GM23338 (cell line): ENCODE measurements at regions not wholly inside any gene's neighbourhood (a gene's known extent, or its start where the extent isn't known, plus 50 kb on each side); places are given as distances from the start of the nearest gene placed in this dataset.

Experiments
- ATAC-seq: fragments of 200-7000 bp; cut with Tn5 transposase; 3 replicates; pipeline ENCODE4 v1.9.1; 2020
- DNase-seq: peaks from one replicate; pipeline ENCODE4 v3.0.0-alpha.2; 2015; ENCODE audit warnings: low spot score
- H2AFZ ChIP-seq: fragments of 200-600 bp; sonication (generic); 2 replicates; pipeline ENCODE4 v1.8.0; 2016; ENCODE audit warnings: antibody characterized with exemption, mild to moderate bottlenecking, moderate library complexity
- H3F3A ChIP-seq: fragments of 200-600 bp; sonication (generic); replicated peaks from 2 replicates; pipeline ENCODE4 v1.8.0; 2017; ENCODE audit warnings: antibody characterized with exemption, mixed run types, low read depth
- H3K27ac ChIP-seq: fragments of 200-600 bp; sonication (generic); 2 replicates; pipeline ENCODE4 v1.6.1; 2016; ENCODE audit warnings: low read depth
- H3K27me3 ChIP-seq: fragments of 200-600 bp; sonication (generic); 2 replicates; pipeline ENCODE4 v1.8.0; 2016; ENCODE audit warnings: mild to moderate bottlenecking, mixed run types, moderate library complexity; ENCODE audit not compliant: insufficient read depth
- H3K36me3 ChIP-seq: fragments of 200-600 bp; sonication (generic); 2 replicates; pipeline ENCODE4 v1.8.0; 2016; ENCODE audit warnings: mild to moderate bottlenecking; ENCODE audit not compliant: insufficient read depth
- H3K4me1 ChIP-seq: fragments of 200-600 bp; sonication (generic); 2 replicates; pipeline ENCODE4 v1.8.0; 2016; ENCODE audit warnings: mild to moderate bottlenecking, moderate library complexity; ENCODE audit not compliant: insufficient read depth
- H3K4me2 ChIP-seq: fragments of 200-600 bp; sonication (generic); 2 replicates; pipeline ENCODE4 v1.7.1; 2017; ENCODE audit warnings: mixed run types
- H3K4me3 ChIP-seq: fragments of 200-600 bp; sonication (generic); 2 replicates; pipeline ENCODE4 v1.6.1; 2016; ENCODE audit warnings: mixed run types
- H3K79me2 ChIP-seq: fragments of 200-600 bp; sonication (generic); replicated peaks from 2 replicates; pipeline ENCODE4 v1.8.0; 2017; ENCODE audit warnings: mild to moderate bottlenecking; ENCODE audit not compliant: insufficient read depth
- H3K9me2 ChIP-seq: fragments of 200-600 bp; sonication (generic); 2 replicates; pipeline ENCODE4 v1.8.0; 2017; ENCODE audit not compliant: insufficient read depth
- H4K20me1 ChIP-seq: fragments of 200-600 bp; sonication (generic); replicated peaks from 2 replicates; pipeline ENCODE4 v1.8.0; 2017; ENCODE audit warnings: mild to moderate bottlenecking; ENCODE audit not compliant: insufficient read depth
- H3K27ac Mint-ChIP-seq: 2 replicates; pipeline ENCODE4 v1.8.0; 2020; ENCODE audit warnings: inconsistent platforms, mild to moderate bottlenecking, moderate library complexity, mixed read lengths
- H3K27me3 Mint-ChIP-seq: 3 replicates; pipeline ENCODE4 v1.8.0; 2022; ENCODE audit warnings: low read depth, mild to moderate bottlenecking, moderate library complexity, mixed read lengths, inconsistent platforms; ENCODE audit not compliant: insufficient read depth, poor library complexity
- H3K36me3 Mint-ChIP-seq: 3 replicates; pipeline ENCODE4 v1.8.0; 2021; ENCODE audit warnings: low read depth, mild to moderate bottlenecking, inconsistent platforms, moderate library complexity, mixed read lengths
- H3K4me1 Mint-ChIP-seq: 3 replicates; pipeline ENCODE4 v1.8.0; 2020; ENCODE audit warnings: mild to moderate bottlenecking, inconsistent platforms, mixed read lengths
- H3K4me3 Mint-ChIP-seq: 3 replicates; pipeline ENCODE4 v1.8.0; 2021; ENCODE audit warnings: moderate library complexity, mild to moderate bottlenecking, inconsistent platforms, mixed read lengths
- H3K9me3 Mint-ChIP-seq: 3 replicates; pipeline ENCODE4 v1.8.0; 2020; ENCODE audit warnings: moderate library complexity, mild to moderate bottlenecking, inconsistent platforms, mixed read lengths
- CREB1 ChIP-seq: fragments of 250-450 bp; sonication (Bioruptor Pico); IDR thresholded peaks from 2 replicates; pipeline ENCODE4 v1.5.0; 2020; ENCODE audit warnings: low read depth, mild to moderate bottlenecking, moderate library complexity
- CTCF ChIP-seq, 2 experiments: fragments of 200-600 bp in 1 of 2; sonication (generic) in 1 of 2; conservative IDR thresholded peaks; 2 replicates each; pipeline versions ENCODE4 v1.5.1 to v1.6.1; 2016 to 2017; ENCODE audit warnings: antibody characterized with exemption in 2 of 2, low read depth in 2 of 2, mild to moderate bottlenecking in 2 of 2, moderate library complexity in 1 of 2
- ETS1 ChIP-seq: IDR thresholded peaks from 2 replicates; pipeline ENCODE4 v1.6.1; 2016; ENCODE audit warnings: antibody characterized with exemption
- EZH2 ChIP-seq: fragments of 200-600 bp; sonication (generic); IDR thresholded peaks from one replicate; pipeline ENCODE4 v1.8.0; 2017; ENCODE audit warnings: antibody characterized with exemption, mild to moderate bottlenecking, low read depth; ENCODE audit not compliant: unreplicated experiment
- EZH2phosphoT487 ChIP-seq: fragments of 200-600 bp; sonication (generic); IDR thresholded peaks from one replicate; pipeline ENCODE4 v1.8.1; 2018; ENCODE audit warnings: antibody characterized with exemption; ENCODE audit not compliant: unreplicated experiment
- JUNB ChIP-seq: IDR thresholded peaks from one replicate; pipeline ENCODE4 v1.6.1; 2016; ENCODE audit warnings: antibody characterized with exemption; ENCODE audit not compliant: unreplicated experiment
- NANOG ChIP-seq: IDR thresholded peaks from 2 replicates; pipeline ENCODE4 v1.6.1; 2016; ENCODE audit warnings: antibody characterized with exemption, borderline replicate concordance
- POLR2AphosphoS5 ChIP-seq: IDR thresholded peaks from 2 replicates; pipeline ENCODE4 v1.6.1; 2016; ENCODE audit warnings: antibody characterized with exemption, low read depth
- REST ChIP-seq: IDR thresholded peaks from one replicate; pipeline ENCODE4 v1.6.1; 2018; ENCODE audit warnings: antibody characterized with exemption; ENCODE audit not compliant: unreplicated experiment
- STAT1 ChIP-seq: IDR thresholded peaks from one replicate; pipeline ENCODE4 v1.6.1; 2016; ENCODE audit warnings: antibody characterized with exemption; ENCODE audit not compliant: unreplicated experiment
- ZNF114 ChIP-seq: fragments of 250-450 bp; sonication (Bioruptor Pico); IDR thresholded peaks from 2 replicates; pipeline ENCODE4 v1.5.0; 2020; ENCODE audit warnings: mild to moderate bottlenecking, moderate library complexity
- ZNF331 ChIP-seq: fragments of 250-450 bp; sonication (Bioruptor Pico); IDR thresholded peaks from 2 replicates; pipeline ENCODE4 v1.5.0; 2020; ENCODE audit warnings: low read depth, mild to moderate bottlenecking, moderate library complexity
- ZNF462 ChIP-seq: fragments of 250-450 bp; sonication (Bioruptor Pico); IDR thresholded peaks from 2 replicates; pipeline ENCODE4 v1.5.0; 2020; ENCODE audit warnings: mild to moderate bottlenecking, moderate library complexity

GRCh38 chr11:28728666-28729065 lies 620.5 kb downstream of the METTL15 start:
- Histone ChIP-seq H3K9me2 (peaks cover 14% of the 10 kb centered on the region), H3F3A (no peaks in the 10 kb centered on the region), H3K27me3 (no peaks in the 10 kb centered on the region), H3K4me2 (no peak overlapping the region), H3K27ac (no peak overlapping the region), H3K36me3 (no peaks in the 10 kb centered on the region), H3K79me2 (no peaks in the 10 kb centered on the region), H3K4me3 (no peak overlapping the region), H2AFZ (no peak overlapping the region), H3K4me1 (peaks cover 7% of the 10 kb centered on the region; the same call in 1 of the 2 replicates), H4K20me1 (no peaks in the 10 kb centered on the region)
- Mint-ChIP-seq H3K9me3 (peaks cover 6% of the 10 kb centered on the region), H3K27me3 (peaks cover 3% of the 10 kb centered on the region), H3K27ac (no peak overlapping the region), H3K36me3 (peaks cover 10% of the 10 kb centered on the region), H3K4me1 (peaks cover 13% of the 10 kb centered on the region), H3K4me3 (no peak overlapping the region)
- TF ChIP-seq STAT1 (no peak), REST (no peak), POLR2AphosphoS5 (no peak), ZNF462 (CRISPR knock-in tag) (no peak), NANOG (no peak), EZH2 (no peak), ZNF331 (CRISPR knock-in tag) (no peak), CREB1 (CRISPR knock-in tag) (no peak), EZH2phosphoT487 (no peak), CTCF (conservative IDR thresholded peaks at IDR 0.05; ENCODE audit: low read depth in 2 of 2) (no peak), JUNB (no peak), ETS1 (no peak), ZNF114 (CRISPR knock-in tag) (no peak)
- DNase-seq (no peak), ATAC-seq (no peak)
